CD8-positive, alpha-beta memory T cell (primary cell): ENCODE measurements at regions not wholly inside any gene's neighbourhood (a gene's known extent, or its start where the extent isn't known, plus 50 kb on each side); places are given as distances from the start of the nearest gene placed in this dataset.

Experiments used
- CTCF ChIA-PET: fragments of 350-600 bp; sonication (Branson Sonifier 250); formaldehyde crosslinking; loops from one replicate; lab custom pipeline; 2021; ENCODE audit warnings: antibody characterized with exemption; lab: Charles Lee
- POLR2A ChIA-PET: fragments of 350-600 bp; sonication (Branson Sonifier 250); formaldehyde crosslinking; loops from one replicate; lab custom pipeline; 2021; ENCODE audit warnings: antibody characterized with exemption; lab: Charles Lee
- DNase-seq, 5 donors: peaks; one replicate each; pipeline versions ENCODE4 v3.0.0 to v3.0.0-alpha.2; 2020 to 2022; ENCODE audit warnings: mixed read lengths in 1 of 5
- H3K27ac ChIP-seq: one replicate; pipeline ENCODE4 v1.7.0; 2013; ENCODE audit warnings: low read depth, mild to moderate bottlenecking, low read length, moderate library complexity
- H3K27me3 ChIP-seq: 2 replicates; pipeline ENCODE4 v1.7.0; 2013; ENCODE audit warnings: low read length, mild to moderate bottlenecking; ENCODE audit not compliant: insufficient read depth, poor library complexity, severe bottlenecking
- H3K36me3 ChIP-seq: 2 replicates; pipeline ENCODE4 v1.7.0; 2013; ENCODE audit warnings: mild to moderate bottlenecking, low read length, moderate library complexity; ENCODE audit not compliant: insufficient read depth
- H3K4me1 ChIP-seq: 2 replicates; pipeline ENCODE4 v1.7.0; 2013; ENCODE audit warnings: mild to moderate bottlenecking, low read length, moderate library complexity; ENCODE audit not compliant: insufficient read depth
- H3K4me3 ChIP-seq: 2 replicates; pipeline ENCODE4 v1.7.0; 2013; ENCODE audit warnings: mild to moderate bottlenecking, low read length
- H3K9me3 ChIP-seq: 2 replicates; pipeline ENCODE4 v1.7.0; 2013; ENCODE audit warnings: mild to moderate bottlenecking, low read length
- H3K27ac Mint-ChIP-seq, 8 donors: one replicate each; pipeline ENCODE4 v1.8.0; 2020 to 2021; ENCODE audit warnings: mixed read lengths in 8 of 8, mild to moderate bottlenecking in 6 of 8, inconsistent platforms in 3 of 8, moderate library complexity in 3 of 8
- H3K27me3 Mint-ChIP-seq, 2 donors: one replicate each; pipeline ENCODE4 v1.8.0; 2020 to 2021; ENCODE audit warnings: mixed read lengths in 2 of 2, mild to moderate bottlenecking in 1 of 2, moderate library complexity in 1 of 2
- H3K36me3 Mint-ChIP-seq, 3 donors: one replicate each; pipeline ENCODE4 v1.8.0; 2020 to 2021; ENCODE audit warnings: mixed read lengths in 3 of 3, inconsistent platforms in 1 of 3, mild to moderate bottlenecking in 1 of 3
- H3K4me1 Mint-ChIP-seq, 3 donors: one replicate each; pipeline ENCODE4 v1.8.0; 2020 to 2021; ENCODE audit warnings: mixed read lengths in 3 of 3, inconsistent platforms in 1 of 3, mild to moderate bottlenecking in 1 of 3
- H3K4me3 Mint-ChIP-seq, 7 donors: one replicate each; pipeline ENCODE4 v1.8.0; 2020 to 2021; ENCODE audit warnings: mixed read lengths in 7 of 7, mild to moderate bottlenecking in 6 of 7, moderate library complexity in 4 of 7, inconsistent platforms in 2 of 7
- H3K9me3 Mint-ChIP-seq, 5 donors: one replicate each; pipeline ENCODE4 v1.8.0; 2020 to 2022; ENCODE audit warnings: mixed read lengths in 5 of 5, mild to moderate bottlenecking in 3 of 5, moderate library complexity in 2 of 5, inconsistent platforms in 1 of 5

DNA sequence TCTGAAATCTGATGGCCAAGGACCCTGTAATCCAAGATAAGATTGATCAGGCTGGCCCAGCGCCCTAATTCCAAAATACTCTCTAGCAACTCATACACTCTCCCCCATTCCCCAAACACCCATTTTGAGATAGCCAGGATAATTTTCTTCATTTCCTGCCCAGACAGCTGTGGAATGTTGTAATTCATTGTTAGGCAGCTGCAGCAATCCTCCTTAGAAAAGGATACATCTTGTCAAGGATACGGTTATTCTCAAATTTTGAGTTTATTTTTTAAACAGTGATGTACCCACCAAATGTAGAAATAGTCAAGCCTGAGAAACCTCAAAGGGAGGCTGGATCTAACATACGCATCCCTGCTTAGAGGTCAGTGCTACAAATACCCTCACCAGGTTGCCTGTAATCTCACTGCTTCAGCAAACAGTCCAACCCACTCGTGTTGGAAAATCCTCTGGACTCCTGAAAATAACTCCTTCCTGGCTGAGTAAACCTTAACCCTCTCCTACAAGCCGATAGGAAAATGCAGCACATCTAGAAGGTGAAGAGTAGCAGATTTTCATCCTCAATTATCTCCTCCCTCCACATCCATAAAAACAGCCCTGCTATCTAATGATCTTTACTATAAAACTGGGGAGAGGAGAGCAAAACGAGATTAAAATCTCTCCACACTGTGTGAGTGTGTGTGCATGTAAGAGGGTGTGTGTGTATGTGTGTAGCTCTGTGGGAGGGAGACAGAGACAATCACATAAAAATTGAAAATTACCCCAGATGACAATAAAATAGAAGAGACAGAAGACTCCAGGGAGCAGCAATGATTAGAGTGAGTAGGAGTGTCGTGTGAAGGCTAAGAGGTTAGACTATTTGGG, 683.1 kb downstream of the DIAPH3 start:
- no peaks in the 10 kb centered on the region for H3K9me3 ChIP-seq
- no peaks in the 10 kb centered on the region for H3K36me3 ChIP-seq
- H3K4me1 ChIP-seq = no peaks in the 10 kb centered on the region
- H3K4me1 Mint-ChIP-seq = no peaks in the 10 kb centered on the region
- no peaks in the 10 kb centered on the region for H3K27me3 ChIP-seq
- peak overlapping the region in 1 of 8 donors; percentile 20 for H3K27ac Mint-ChIP-seq
- H3K36me3 Mint-ChIP-seq = no peaks in the 10 kb centered on the region
- H3K9me3 Mint-ChIP-seq = no peaks in the 10 kb centered on the region
- H3K27ac ChIP-seq = no peak overlapping the region
- H3K4me3 ChIP-seq = no peak overlapping the region
- no peak for DNase-seq
- no peak overlapping the region for H3K4me3 Mint-ChIP-seq
- peaks cover 0 to 7% of the 10 kb centered on the region in 2 donors for H3K27me3 Mint-ChIP-seq
- ChIA-PET POLR2A (no interaction called here), CTCF (no interaction called here)

DNA sequence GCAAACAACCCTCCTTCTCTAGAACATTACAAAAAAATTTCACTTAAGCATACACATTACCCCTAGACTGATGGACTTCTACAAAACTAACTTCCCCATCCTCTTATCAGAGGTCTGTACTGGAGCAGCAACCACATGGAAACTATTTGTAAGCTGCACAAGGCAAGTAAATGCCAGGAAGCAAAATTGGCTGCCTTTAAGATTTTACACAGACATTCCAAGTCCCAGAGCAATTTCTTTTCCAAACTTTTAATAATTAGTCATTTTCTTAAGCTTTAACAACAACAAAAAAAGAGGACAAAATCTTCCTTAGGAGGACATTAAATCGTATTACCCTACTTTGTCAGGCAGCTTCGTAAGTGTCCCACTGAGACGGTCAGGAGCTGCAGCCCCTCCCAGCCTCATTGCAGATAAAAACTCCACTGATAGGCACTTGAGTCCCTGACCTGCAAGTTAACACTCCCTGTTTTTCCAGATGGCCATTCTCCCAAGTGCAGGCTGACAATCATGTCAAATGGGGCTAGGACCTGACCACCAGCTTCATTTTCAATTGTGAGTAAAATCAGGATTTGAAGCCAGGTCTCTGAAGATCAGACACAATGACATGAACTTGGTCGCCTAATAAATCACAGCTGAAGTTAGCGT, 680.1 kb downstream of the DIAPH3 start:
- CTCF ChIA-PET = no interaction called here
- Histone ChIP-seq H3K4me3 (no peak overlapping the region), H3K4me1 (no peaks in the 10 kb centered on the region), H3K27ac (no peak overlapping the region), H3K27me3 (no peaks in the 10 kb centered on the region), H3K36me3 (no peaks in the 10 kb centered on the region), H3K9me3 (no peaks in the 10 kb centered on the region)
- no peak overlapping the region for H3K4me3 Mint-ChIP-seq
- no peaks in the 10 kb centered on the region for H3K36me3 Mint-ChIP-seq
- no peaks in the 10 kb centered on the region for H3K9me3 Mint-ChIP-seq
- H3K27me3 Mint-ChIP-seq = peaks cover 7 to 12% of the 10 kb centered on the region in 2 donors
- POLR2A ChIA-PET = no interaction called here
- no peaks in the 10 kb centered on the region for H3K4me1 Mint-ChIP-seq
- H3K27ac Mint-ChIP-seq = no peak overlapping the region
- DNase-seq = no peak

DNA sequence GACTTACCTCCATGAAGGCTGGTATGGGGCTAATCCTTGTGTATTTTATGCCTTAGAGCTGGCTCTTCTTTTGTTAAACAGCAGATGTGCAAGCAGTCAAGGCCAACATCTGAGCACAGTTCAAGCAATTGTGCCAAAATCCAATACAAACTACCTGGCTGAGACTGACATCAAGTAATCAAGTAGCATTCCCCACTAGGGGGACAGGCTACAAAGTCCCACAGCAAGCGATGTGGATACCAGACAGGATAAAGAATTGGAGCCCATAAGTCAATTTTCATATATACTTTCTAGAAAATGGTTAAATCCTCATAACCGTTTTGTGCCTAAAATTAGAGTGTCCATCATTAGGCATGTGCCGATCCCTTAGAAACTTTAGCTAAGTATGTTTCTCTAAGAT, 675.8 kb downstream of the DIAPH3 start:
- no peaks in the 10 kb centered on the region for H3K36me3 Mint-ChIP-seq
- CTCF ChIA-PET = no interaction called here
- H3K36me3 ChIP-seq = no peaks in the 10 kb centered on the region
- H3K4me1 ChIP-seq = no peaks in the 10 kb centered on the region
- no peaks in the 10 kb centered on the region for H3K9me3 Mint-ChIP-seq
- H3K4me3 Mint-ChIP-seq = no peak overlapping the region
- no peaks in the 10 kb centered on the region for H3K27me3 ChIP-seq
- no peak overlapping the region for H3K27ac Mint-ChIP-seq
- POLR2A ChIA-PET = no interaction called here
- no peak overlapping the region for H3K27ac ChIP-seq
- no peak overlapping the region for H3K4me3 ChIP-seq
- H3K27me3 Mint-ChIP-seq = peaks cover 4 to 16% of the 10 kb centered on the region in 2 donors
- H3K4me1 Mint-ChIP-seq = no peaks in the 10 kb centered on the region
- no peaks in the 10 kb centered on the region for H3K9me3 ChIP-seq
- DNase-seq = no peak

DNA sequence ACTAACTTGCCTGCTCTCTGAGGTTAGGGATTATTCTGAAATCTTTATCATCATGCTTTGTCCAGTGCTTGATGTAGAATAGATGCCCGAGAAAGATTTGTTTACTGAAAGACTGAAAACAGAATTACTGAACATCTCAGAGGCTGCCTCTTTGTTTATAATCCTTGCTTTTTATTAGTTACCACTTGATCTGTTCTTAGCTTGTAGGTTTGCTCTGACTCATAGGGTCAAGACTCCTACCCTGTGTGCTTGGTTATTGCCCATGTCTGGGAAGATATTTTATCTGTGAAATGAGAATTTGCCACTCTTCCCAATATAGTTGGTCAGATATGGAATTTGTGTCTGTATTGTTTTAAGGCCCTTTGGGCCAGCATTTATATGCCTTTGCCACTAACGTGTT, 675.3 kb downstream of the DIAPH3 start:
- no peak overlapping the region for H3K4me3 ChIP-seq
- H3K27me3 ChIP-seq = no peaks in the 10 kb centered on the region
- H3K27ac ChIP-seq = no peak overlapping the region
- H3K9me3 ChIP-seq = no peaks in the 10 kb centered on the region
- Mint-ChIP-seq H3K27me3 (peaks cover 0 to 16% of the 10 kb centered on the region in 2 donors), H3K9me3 (no peaks in the 10 kb centered on the region), H3K36me3 (no peaks in the 10 kb centered on the region), H3K4me1 (no peaks in the 10 kb centered on the region), H3K27ac (no peak overlapping the region), H3K4me3 (no peak overlapping the region)
- ChIA-PET POLR2A (no interaction called here), CTCF (no interaction called here)
- H3K4me1 ChIP-seq = no peaks in the 10 kb centered on the region
- H3K36me3 ChIP-seq = no peaks in the 10 kb centered on the region
- DNase-seq = no peak

DNA sequence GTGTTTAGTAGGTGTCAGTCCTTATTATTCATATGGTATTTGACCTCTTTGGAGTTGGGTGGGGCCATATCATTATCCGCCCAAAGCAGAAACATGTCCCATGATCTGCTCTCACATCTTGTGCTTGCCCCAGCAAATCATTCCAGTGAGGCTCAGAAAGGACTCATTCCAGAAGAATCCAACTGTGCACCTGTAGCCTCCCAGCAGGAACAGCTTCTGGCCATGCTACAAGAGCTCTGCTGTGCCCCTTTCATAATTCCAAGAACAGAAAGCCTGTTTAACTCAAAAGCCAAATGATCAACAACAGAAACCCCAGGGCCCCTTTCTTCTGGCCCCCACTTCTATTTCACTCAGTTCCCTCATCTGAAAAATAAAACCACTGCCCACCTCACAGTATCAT, 673.1 kb downstream of the DIAPH3 start:
- Histone ChIP-seq H3K27ac (no peak overlapping the region), H3K4me1 (no peaks in the 10 kb centered on the region), H3K27me3 (no peaks in the 10 kb centered on the region), H3K9me3 (no peaks in the 10 kb centered on the region), H3K4me3 (no peak overlapping the region), H3K36me3 (no peaks in the 10 kb centered on the region)
- H3K27me3 Mint-ChIP-seq = peaks cover 0 to 16% of the 10 kb centered on the region in 2 donors
- no peaks in the 10 kb centered on the region for H3K4me1 Mint-ChIP-seq
- H3K4me3 Mint-ChIP-seq = no peak overlapping the region
- no peaks in the 10 kb centered on the region for H3K9me3 Mint-ChIP-seq
- DNase-seq = no peak
- POLR2A ChIA-PET = no interaction called here
- CTCF ChIA-PET = no interaction called here
- no peaks in the 10 kb centered on the region for H3K36me3 Mint-ChIP-seq
- no peak overlapping the region for H3K27ac Mint-ChIP-seq

DNA sequence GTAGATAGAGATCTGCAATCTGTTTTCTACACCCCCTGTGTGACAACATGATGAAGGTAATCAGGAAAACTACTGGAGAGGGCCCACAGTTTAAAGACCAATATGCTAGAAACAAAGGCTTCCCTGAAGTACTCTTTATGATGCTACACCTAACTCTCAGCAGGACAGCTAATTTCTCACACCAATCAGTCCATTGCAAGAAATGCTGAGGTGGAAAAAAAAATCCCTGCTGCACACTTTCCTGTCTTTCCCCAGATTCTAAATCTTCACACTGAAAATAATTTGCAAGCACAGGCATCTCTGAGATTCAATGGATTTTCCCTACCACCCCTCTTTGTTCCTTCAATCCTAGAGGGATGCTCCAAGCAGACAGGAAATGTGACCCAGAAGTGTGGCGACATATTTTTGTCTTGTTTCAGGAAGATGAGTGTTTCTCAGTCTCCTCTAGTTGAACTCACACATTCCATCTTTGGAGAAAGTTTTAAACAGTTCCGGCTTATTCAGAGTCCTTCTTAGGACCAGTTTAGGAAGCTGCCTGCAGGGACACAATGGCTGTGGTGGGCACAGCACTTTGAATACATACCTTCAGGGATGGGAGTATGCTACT, 671.6 kb downstream of the DIAPH3 start:
- Histone ChIP-seq H3K4me3 (no peak overlapping the region), H3K4me1 (no peaks in the 10 kb centered on the region), H3K9me3 (no peaks in the 10 kb centered on the region), H3K27me3 (no peaks in the 10 kb centered on the region), H3K36me3 (no peaks in the 10 kb centered on the region), H3K27ac (no peak overlapping the region)
- ChIA-PET POLR2A (no interaction called here), CTCF (no interaction called here)
- no peaks in the 10 kb centered on the region for H3K4me1 Mint-ChIP-seq
- no peak overlapping the region for H3K27ac Mint-ChIP-seq
- no peak overlapping the region for H3K4me3 Mint-ChIP-seq
- no peak for DNase-seq
- H3K36me3 Mint-ChIP-seq = no peaks in the 10 kb centered on the region
- peaks cover 0 to 10% of the 10 kb centered on the region in 2 donors for H3K27me3 Mint-ChIP-seq
- H3K9me3 Mint-ChIP-seq = no peaks in the 10 kb centered on the region

DNA sequence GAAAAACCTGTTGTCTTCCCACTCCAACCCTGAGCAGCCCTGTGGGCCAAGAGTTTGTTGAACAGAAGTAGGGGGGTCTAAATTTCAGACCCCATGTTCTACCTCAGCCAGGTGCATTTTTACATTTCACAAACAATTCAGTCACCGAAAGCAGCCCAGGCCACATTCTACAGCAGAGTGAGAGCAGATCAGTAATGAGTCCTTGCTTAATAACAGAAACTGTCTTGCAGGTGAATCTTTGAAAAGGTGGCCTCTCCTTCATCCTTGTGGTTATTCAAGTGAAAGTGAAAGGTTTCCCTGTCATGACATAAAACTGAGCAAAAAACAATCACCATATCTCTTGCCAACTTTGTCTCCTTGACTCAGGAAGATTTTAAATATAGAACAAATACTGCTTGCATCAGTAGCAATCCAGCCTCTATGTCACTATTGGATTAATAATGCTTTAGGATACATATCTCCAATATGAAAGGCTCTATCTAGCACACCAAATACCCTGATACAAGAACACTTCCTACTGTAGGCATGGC, 670.2 kb downstream of the DIAPH3 start:
- Mint-ChIP-seq H3K27ac (no peak overlapping the region), H3K4me1 (no peaks in the 10 kb centered on the region), H3K36me3 (no peaks in the 10 kb centered on the region), H3K27me3 (peaks cover 0 to 6% of the 10 kb centered on the region in 2 donors), H3K4me3 (no peak overlapping the region), H3K9me3 (no peaks in the 10 kb centered on the region)
- no peak overlapping the region for H3K27ac ChIP-seq
- no peak for DNase-seq
- no peak overlapping the region for H3K4me3 ChIP-seq
- no peaks in the 10 kb centered on the region for H3K36me3 ChIP-seq
- ChIA-PET CTCF (no interaction called here), POLR2A (no interaction called here)
- H3K9me3 ChIP-seq = no peaks in the 10 kb centered on the region
- H3K4me1 ChIP-seq = no peaks in the 10 kb centered on the region
- no peaks in the 10 kb centered on the region for H3K27me3 ChIP-seq

DNA sequence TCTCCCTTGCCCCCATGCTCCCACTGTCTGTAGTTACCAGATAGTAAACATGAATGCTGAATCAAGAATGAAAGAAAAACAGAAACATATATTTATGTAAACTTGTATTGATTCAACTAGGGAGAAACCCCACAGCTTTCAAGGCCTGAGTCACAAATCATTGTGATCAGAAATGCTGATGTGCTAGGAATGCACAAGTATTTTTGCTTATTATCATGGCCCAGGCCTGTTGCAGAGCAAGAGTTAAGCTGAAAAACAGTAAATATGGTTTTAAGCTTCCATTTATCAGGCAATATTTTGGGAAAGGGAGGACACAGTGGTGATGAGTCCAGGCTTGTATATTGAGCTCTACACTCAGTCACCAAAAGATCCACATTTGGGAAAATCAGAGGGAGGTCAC, 669.6 kb downstream of the DIAPH3 start:
- H3K36me3 Mint-ChIP-seq = no peaks in the 10 kb centered on the region
- no peaks in the 10 kb centered on the region for H3K9me3 Mint-ChIP-seq
- Histone ChIP-seq H3K4me3 (no peak overlapping the region), H3K36me3 (no peaks in the 10 kb centered on the region), H3K4me1 (no peaks in the 10 kb centered on the region), H3K27me3 (no peaks in the 10 kb centered on the region), H3K9me3 (no peaks in the 10 kb centered on the region), H3K27ac (no peak overlapping the region)
- H3K27me3 Mint-ChIP-seq = peaks cover 0 to 3% of the 10 kb centered on the region in 2 donors
- no peak overlapping the region for H3K27ac Mint-ChIP-seq
- ChIA-PET CTCF (no interaction called here), POLR2A (no interaction called here)
- H3K4me3 Mint-ChIP-seq = no peak overlapping the region
- H3K4me1 Mint-ChIP-seq = no peaks in the 10 kb centered on the region
- no peak for DNase-seq
